Esophagus muscularis mucosa (tissue), 4 donors: ENCODE measurements at regions not wholly inside any gene's neighbourhood (a gene's known extent, or its start where the extent isn't known, plus 50 kb on each side); places are given as distances from the start of the nearest gene placed in this dataset.

Source experiments
- DNase-seq: peaks from one replicate; pipeline ENCODE4 v3.0.0-alpha.2; 2017; ENCODE audit errors: extremely low spot score
- H3K27ac ChIP-seq, 4 donors: fragments of 200-600 bp; sonication (generic); replicated peaks in 1 of 4; 1 replicate in 3 of 4; 2 replicates in 1 of 4; pipeline ENCODE4 v1.5.1; 2016 to 2019; ENCODE audit warnings: mild to moderate bottlenecking in 1 of 4
- H3K27me3 ChIP-seq, 4 donors: fragments of 200-600 bp; sonication (generic); one replicate each; pipeline versions ENCODE4 v1.5.1 to v1.6.0; 2016 to 2019
- H3K36me3 ChIP-seq, 4 donors: fragments of 200-600 bp; sonication (generic); one replicate each; pipeline ENCODE4 v1.5.1; 2016 to 2019
- H3K4me1 ChIP-seq, 4 donors: fragments of 200-600 bp; sonication (generic); one replicate each; pipeline ENCODE4 v1.5.1; 2016 to 2019
- H3K4me3 ChIP-seq, 4 donors: fragments of 200-600 bp; sonication (generic); 1 replicate in 2 of 4; 2 replicates in 2 of 4; pipeline ENCODE4 v1.5.1; 2016 to 2019; ENCODE audit warnings: mild to moderate bottlenecking in 4 of 4, moderate library complexity in 1 of 4
- H3K9me3 ChIP-seq, 4 donors: fragments of 200-600 bp; sonication (generic); 1 replicate in 3 of 4; 2 replicates in 1 of 4; pipeline ENCODE4 v1.5.1; 2016 to 2019
- EP300 ChIP-seq: sonication (generic); formaldehyde crosslinking; IDR thresholded peaks from one replicate; pipeline ENCODE4 v1.6.1; 2017; ENCODE audit warnings: antibody characterized with exemption
- POLR2A ChIP-seq: fragments of 450-650 bp; IDR thresholded peaks from one replicate; pipeline ENCODE4 v1.6.1; 2017; ENCODE audit warnings: antibody characterized with exemption, moderate library complexity, mild to moderate bottlenecking, low read depth
- POLR2AphosphoS5 ChIP-seq, 2 donors: sonication (generic); formaldehyde crosslinking; IDR thresholded peaks; one replicate each; pipeline ENCODE4 v1.6.1; 2017; ENCODE audit warnings: antibody characterized with exemption in 2 of 2
- WGBS: methylation state at CpG from one replicate; pipeline ENCODE4 v1.1.5; 2018; 5-methylcytosine and 5-hydroxymethylcytosine counted together
- intact Hi-C: fragments of 100-400 bp; cut with DNase I; formaldehyde crosslinking; loops from one replicate; pipeline ENCODE4 v1.15.1; 2023
- TF ChIP-seq, protein P1 (sequence below), 3 experiments: fragments of 200-600 bp in 2 of 3; fragments of 450-650 bp in 1 of 3; sonication (generic) in 2 of 3; IDR thresholded peaks; one replicate each; pipeline ENCODE4 v1.5.1; 2017 to 2019; ENCODE audit warnings: antibody characterized with exemption in 3 of 3, mild to moderate bottlenecking in 2 of 3, moderate library complexity in 1 of 3

DNA sequence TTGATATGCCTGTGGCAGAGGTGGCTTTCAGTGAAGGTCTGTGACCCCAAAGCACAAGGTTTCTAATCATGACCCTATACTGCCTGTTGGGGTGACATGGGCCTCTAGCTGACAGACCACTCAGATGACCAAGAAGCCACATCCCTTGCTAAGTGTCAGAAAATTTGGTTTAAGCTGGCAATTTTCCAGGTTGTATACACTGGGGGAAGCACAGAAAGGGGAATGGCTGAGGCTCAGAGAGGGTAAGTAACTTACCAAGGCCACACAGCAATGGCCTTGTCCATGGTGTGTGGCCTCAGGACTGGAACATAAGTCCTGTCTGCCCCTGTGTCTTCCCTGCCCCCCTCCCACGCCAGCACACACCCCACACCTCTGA lies 66.9 kb upstream of the PRDM11 start:
- peaks cover 9 to 31% (median 25%) of the 10 kb centered on the region in 4 donors for H3K4me1 ChIP-seq
- TF ChIP-seq POLR2AphosphoS5 (IDR thresholded peaks at IDR 0.05) (no peak), EP300 (no peak), POLR2A (no peak)
- TF ChIP-seq, protein P1, sequence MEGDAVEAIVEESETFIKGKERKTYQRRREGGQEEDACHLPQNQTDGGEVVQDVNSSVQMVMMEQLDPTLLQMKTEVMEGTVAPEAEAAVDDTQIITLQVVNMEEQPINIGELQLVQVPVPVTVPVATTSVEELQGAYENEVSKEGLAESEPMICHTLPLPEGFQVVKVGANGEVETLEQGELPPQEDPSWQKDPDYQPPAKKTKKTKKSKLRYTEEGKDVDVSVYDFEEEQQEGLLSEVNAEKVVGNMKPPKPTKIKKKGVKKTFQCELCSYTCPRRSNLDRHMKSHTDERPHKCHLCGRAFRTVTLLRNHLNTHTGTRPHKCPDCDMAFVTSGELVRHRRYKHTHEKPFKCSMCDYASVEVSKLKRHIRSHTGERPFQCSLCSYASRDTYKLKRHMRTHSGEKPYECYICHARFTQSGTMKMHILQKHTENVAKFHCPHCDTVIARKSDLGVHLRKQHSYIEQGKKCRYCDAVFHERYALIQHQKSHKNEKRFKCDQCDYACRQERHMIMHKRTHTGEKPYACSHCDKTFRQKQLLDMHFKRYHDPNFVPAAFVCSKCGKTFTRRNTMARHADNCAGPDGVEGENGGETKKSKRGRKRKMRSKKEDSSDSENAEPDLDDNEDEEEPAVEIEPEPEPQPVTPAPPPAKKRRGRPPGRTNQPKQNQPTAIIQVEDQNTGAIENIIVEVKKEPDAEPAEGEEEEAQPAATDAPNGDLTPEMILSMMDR (IDR thresholded peaks at IDR 0.05), result no peak
- H3K36me3 ChIP-seq, result no peaks in the 10 kb centered on the region
- H3K9me3 ChIP-seq, result no peaks in the 10 kb centered on the region
- H3K27ac ChIP-seq, result peak overlapping the region in 3 of 4 donors; percentile 5 to 40 (median 8)
- intact Hi-C loops, result no loop called here
- DNase-seq, result no peak
- H3K4me3 ChIP-seq, result no peak overlapping the region
- peaks cover 0 to 5% (median 0%) of the 10 kb centered on the region in 4 donors for H3K27me3 ChIP-seq
- 100% methylated on average over 1 of the region's 1 CpG for WGBS

DNA sequence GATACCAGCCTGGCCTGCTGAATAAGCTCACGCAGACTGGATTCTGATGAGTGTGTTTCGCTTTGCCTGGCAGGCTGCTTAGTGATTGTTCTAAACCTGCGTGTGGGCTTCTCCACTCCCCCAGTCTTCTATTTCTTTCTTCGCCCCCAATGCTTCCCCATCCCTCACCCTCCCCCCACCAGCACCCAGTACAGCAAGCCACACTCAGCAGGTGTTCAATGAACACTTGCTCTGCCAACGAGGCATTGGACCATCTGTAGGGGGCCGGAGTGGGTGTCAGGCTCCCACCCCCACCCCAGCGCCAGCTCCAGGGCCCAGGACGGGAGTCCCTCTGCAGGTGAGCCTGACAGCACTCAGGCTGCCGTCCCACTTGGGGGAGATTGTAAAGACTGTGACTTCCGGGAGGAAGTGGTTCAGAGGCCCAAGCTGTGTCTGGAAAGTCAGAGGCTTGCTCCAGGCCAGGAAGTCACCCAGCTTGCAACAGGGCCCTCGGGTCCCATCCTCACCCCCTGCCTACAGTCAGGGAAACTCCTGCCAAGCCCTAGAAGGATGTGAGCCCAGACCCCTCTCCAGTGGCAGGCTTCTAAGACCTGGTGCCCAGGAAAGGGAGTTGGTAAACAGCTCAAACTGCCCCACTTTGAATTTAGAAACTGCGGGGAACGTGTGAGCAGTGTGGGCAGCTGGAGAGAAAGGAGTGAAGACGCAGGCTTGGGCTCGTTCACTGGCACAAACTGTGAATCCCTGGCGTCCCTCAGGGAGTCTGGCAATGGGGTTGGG lies 66.3 kb upstream of the PRDM11 start:
- TF ChIP-seq EP300, result no peak
- TF ChIP-seq, protein P1 (IDR thresholded peaks at IDR 0.05), result no peak
- TF ChIP-seq POLR2AphosphoS5 (IDR thresholded peaks at IDR 0.05), result no peak
- no peak for TF ChIP-seq POLR2A
- Histone ChIP-seq H3K9me3 (no peaks in the 10 kb centered on the region), H3K4me1 (peaks cover 9 to 31% (median 25%) of the 10 kb centered on the region in 4 donors), H3K27ac (peak overlapping the region in 2 of 4 donors; percentile 8 to 40), H3K36me3 (no peaks in the 10 kb centered on the region), H3K27me3 (peaks cover 0 to 5% (median 0%) of the 10 kb centered on the region in 4 donors), H3K4me3 (no peak overlapping the region)
- no peak for DNase-seq
- intact Hi-C loops, result no loop called here
- WGBS, result 66% methylated on average over 15 of the region's 16 CpGs

DNA sequence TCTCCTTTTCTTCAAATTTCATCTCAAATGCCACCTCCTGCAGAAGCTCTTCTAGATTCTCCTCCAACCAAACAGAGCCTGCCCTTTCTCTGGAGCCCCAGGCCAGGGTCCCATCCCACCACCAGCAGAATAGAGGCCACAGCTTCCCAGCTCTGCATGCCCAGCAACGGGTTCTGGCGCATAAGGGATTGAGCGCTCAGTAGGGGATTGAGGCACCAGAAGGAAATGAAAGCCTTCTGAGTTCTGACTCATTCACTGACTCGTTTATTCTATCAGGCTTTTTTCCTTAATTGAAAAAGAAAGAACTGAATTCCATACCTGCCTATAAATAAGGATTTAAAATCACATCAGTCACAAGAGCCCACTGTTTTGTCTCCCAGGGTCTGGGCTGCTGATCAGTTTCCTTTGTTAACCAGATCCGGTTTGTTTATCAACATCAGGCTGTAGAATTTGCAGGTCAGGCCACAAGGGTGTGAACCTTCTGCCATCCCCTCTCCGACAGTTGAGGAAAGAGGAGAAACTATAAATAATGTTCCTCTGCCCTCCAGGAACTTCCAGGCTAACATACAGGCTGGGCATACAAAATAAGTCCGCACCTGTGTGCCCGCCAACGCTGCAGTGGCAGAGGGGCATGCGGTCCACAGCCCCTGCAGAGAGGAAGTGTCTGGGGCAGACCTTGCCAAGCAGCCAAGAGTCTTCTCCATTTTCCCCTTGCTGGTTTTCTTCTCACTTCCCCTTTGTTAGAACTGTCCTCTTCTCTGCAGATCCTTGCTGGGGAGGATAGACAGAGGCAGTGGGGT lies 63.5 kb upstream of the PRDM11 start:
- no peak for DNase-seq
- 57% methylated on average over 10 of the region's 10 CpGs for WGBS
- intact Hi-C loops, result no loop called here
- peaks cover 22 to 49% (median 44%) of the 10 kb centered on the region in 4 donors for H3K4me1 ChIP-seq
- H3K9me3 ChIP-seq, result no peaks in the 10 kb centered on the region
- H3K36me3 ChIP-seq, result no peaks in the 10 kb centered on the region
- H3K27me3 ChIP-seq, result peaks cover 0 to 5% (median 0%) of the 10 kb centered on the region in 4 donors
- no peak for TF ChIP-seq EP300
- TF ChIP-seq POLR2AphosphoS5 (IDR thresholded peaks at IDR 0.05), result no peak
- no peak for TF ChIP-seq POLR2A
- TF ChIP-seq, protein P1 (IDR thresholded peaks at IDR 0.05), result no peak
- no peak overlapping the region for H3K4me3 ChIP-seq
- no peak overlapping the region for H3K27ac ChIP-seq

DNA sequence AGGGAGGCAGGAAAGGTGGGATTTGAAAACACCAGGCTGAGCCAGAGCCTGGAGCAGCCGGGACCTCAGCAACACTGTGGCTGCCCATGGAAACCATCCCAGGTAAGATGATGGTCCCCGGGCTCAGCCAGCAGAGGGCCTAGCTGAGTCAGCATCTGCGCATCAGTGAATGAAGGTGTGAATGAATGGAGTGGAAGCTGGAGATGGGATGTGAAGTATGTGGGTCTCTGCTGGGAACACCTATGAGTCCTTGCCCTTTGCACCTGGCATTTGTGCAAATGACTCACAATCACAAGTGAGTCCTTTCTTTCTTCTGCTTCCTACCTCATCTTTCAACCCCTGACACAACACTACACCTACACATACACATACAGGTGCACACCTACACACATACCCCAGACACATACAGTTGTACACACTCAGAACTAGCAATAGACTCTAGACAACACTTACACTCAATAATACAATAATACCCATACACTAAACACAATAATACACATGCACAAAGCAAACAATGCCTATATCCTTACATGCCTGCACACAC lies 62.8 kb upstream of the PRDM11 start:
- WGBS, result 44% methylated on average over 3 of the region's 3 CpGs
- H3K27me3 ChIP-seq, result peaks cover 0 to 5% (median 0%) of the 10 kb centered on the region in 4 donors
- no peaks in the 10 kb centered on the region for H3K36me3 ChIP-seq
- TF ChIP-seq, protein P1 (IDR thresholded peaks at IDR 0.05), result no peak
- TF ChIP-seq POLR2AphosphoS5 (IDR thresholded peaks at IDR 0.05), result no peak
- intact Hi-C loops, result no loop called here
- no peak for DNase-seq
- no peaks in the 10 kb centered on the region for H3K9me3 ChIP-seq
- H3K27ac ChIP-seq, result no peak overlapping the region
- H3K4me1 ChIP-seq, result peaks cover 25 to 49% (median 44%) of the 10 kb centered on the region in 4 donors
- H3K4me3 ChIP-seq, result no peak overlapping the region
